Muscle of arm (tissue), 1 donor: ENCODE measurements at regions not wholly inside any gene's neighbourhood (a gene's known extent, or its start where the extent isn't known, plus 50 kb on each side); places are given as distances from the start of the nearest gene placed in this dataset.
A peak's percentile ranks its signal among the peaks of the same experiment; 100 is the strongest.

Experiments used
- DNase-seq: peaks from one replicate; pipeline ENCODE4 v3.0.0-alpha.2; 2013

DNA sequence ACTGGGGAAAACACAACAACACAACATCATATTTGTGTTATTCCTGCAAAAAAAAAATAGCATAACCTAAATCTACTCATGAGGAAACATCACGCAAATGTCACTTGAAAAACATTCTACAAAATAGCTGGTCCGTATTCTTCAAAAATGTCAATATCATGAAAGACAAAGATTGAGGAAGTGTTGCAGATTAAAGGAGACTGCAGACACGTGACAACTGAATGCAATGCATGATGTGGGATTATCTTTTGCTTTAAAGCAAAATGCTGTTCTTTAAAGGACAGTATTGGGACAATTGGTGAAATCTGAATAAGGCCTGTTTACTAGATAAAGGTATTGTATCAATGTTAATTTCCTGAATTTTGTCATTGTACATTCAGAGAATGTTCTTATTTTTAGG, 157.7 kb downstream of the SMIM20 start:
- no peak for DNase-seq

DNA sequence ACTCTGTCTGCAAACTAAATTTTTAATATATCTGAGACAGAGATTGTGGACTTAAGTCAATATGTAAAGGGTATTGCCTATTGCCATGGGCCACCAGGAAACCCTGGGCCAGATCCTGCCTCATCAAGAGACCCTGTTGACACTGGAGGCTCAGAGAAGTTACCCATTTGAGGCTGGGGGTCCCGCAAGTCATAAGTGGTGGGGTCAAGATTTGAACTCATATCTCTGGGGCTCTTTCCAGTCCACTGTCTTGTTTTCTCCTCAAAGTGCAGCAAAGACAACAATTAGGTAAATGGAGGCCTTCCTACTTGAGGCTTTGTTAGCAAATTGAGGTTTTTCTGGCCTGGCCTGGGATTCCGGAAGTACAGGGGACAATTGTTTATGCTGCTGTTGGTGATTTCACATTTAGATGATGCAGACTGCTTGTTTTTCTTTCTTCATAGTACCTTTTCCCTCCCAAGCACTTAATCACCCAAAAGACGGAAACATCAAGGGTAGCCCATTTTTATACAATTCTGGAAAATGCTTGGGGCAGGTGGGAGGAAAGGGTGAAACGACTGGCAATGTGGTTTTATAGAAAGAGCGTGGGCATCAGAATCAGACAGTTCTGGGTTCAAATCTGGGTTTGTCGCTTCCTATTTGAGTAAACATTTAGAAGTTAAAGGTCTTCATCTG, 160.0 kb downstream of the SMIM20 start:
- no peak for DNase-seq

DNA sequence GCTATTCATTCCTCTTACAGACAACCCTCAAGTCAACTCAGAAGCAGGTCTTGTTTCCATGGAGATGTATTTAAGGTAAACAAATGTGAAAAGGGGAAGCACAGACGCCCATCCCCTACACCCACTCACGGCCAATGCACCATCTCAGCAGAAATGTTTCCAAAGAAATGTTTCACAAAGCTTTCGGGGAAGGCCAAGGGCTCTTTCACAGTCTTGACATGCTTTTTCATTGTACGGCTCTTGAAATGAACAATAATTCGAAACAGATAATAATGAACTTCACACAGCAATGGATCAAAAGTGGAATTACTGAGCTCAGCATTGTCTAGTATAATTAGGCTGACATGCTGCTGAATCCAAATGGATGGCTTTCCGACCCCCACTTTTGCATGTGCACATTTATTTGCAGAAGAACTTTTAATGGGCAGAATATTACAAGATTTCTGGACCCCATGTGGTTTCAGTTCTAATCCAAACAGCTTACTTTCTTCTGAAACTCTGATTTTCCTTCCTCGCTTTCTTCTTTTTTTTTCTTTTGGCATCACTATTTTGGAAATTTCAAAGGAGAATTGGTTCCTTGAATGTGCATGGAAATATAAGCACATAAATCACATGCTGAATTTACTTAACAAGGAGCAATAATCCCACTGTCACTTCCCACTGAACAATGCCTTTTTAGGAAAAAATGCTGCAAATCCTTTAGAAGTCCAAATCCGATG, 160.9 kb downstream of the SMIM20 start:
- peak; percentile 72 for DNase-seq

DNA sequence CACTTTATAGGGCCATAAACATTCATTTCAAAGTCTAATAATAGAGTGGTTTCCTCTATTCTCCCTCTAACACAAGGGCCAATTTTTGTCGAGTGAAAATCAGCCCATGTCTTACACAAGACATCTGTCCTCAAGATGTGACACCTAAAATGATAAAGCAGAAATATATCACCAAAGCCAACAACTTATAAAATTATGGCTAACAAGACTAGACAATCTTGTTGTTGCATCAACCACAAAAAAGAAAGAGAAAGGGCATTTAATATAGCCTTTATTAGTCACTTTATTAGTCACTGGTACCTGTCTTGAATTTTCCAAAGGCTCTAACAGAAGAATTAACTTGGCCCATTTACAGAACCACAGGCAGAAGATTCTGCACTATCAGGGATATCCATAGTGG, 161.6 kb downstream of the SMIM20 start:
- no peak for DNase-seq

DNA sequence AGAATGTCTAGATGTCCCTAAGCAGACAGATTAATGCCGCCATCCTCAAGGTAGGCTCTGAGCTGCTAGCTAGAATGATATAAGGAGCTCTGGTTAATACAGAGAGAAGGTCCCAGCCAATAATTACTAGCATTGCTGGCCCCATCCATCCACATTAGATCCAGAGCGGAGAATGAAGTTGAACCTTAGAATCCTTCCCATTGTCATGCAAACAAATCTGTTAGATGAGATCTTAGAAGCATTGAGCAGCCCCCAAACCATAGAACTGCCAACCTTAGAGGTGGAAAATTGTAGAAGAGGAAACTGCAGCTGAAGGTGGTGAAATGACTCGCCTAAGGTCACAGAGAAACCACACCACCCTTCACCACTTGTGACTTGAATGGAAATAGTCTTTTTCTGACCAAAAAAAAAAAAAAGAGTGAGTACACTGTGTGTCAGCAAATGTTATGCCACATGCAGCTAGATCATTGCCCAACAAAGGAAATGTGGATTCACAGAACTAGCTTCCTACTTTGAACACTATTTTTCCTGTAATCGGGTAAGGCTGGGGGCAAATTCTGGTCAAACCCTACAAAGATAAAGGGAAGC, 162.1 kb downstream of the SMIM20 start:
- DNase-seq = no peak

DNA sequence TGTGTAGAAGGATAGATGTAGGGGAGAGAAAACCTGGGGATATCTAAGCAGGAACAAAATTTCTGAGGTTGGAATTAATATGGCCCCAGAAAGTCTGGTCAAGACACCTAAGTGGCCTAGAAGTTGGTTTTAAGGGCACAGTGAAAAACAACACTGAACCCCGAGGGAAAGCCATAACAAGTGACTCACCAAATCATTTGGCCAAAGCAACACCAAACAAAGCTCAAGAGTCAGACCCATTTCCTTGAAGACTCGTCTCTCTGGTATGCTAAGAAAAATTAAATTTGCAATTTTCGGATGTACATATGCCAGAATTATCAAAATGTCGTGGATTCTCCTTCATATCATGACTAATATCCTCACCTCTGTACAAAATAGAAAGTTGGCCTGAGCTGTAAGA, 162.9 kb downstream of the SMIM20 start:
- DNase-seq = no peak

DNA sequence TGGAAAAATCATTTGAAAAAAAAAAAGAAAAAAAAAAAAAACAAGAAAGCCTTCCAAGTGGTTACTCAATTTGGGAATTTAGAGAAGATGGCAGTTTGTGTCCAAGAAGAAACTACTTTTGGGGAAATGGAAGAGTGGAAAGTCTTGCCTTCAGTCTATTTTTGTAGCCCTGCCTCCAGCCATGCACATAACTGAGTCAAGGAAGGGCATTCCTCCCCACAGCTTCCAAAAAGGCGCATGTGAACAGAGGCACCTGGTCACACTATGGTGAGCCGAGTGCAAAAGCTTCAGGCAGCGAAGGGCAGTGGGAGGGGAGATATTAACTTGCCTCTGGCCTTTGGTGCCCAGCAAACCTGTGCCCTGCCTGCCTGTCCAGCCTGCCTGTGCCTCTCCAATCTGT, 163.7 kb downstream of the SMIM20 start:
- DNase-seq = peak; percentile 69

DNA sequence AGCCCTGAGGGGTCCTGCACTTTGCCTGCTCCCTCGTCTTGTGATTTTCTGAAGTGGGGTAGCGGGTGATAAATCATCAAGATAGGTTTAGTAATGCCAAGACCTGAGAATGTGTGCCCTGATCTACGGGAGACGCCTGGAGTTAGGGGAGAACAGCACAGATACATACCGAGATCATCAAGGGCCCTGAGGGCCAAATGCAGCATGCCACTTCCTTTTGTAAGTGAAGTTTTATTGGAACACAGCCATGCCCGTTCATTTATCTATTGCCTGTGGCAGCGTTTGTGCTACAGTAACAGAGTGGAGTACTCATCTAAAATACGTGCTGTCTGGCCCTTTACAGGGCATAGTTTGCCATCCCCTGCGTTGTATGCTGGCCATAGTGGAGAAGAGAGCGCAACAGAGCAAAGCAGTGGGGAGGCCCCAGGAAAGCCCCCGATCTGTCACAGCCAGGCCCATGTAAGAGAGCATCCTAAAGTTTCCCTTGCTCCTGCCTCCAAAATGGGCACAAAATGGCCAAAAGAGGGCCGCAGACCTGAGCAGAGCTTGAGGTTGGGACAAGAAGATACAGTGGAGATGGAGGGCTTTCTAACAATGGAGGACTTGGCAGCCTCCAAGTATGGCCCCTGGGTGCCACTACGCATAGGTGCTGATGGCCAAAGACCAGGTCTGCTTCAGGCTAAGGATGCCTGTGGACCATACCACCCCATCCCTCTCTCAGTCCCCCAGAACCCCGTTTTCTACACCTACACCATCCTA, 167.0 kb downstream of the SMIM20 start:
- no peak for DNase-seq

DNA sequence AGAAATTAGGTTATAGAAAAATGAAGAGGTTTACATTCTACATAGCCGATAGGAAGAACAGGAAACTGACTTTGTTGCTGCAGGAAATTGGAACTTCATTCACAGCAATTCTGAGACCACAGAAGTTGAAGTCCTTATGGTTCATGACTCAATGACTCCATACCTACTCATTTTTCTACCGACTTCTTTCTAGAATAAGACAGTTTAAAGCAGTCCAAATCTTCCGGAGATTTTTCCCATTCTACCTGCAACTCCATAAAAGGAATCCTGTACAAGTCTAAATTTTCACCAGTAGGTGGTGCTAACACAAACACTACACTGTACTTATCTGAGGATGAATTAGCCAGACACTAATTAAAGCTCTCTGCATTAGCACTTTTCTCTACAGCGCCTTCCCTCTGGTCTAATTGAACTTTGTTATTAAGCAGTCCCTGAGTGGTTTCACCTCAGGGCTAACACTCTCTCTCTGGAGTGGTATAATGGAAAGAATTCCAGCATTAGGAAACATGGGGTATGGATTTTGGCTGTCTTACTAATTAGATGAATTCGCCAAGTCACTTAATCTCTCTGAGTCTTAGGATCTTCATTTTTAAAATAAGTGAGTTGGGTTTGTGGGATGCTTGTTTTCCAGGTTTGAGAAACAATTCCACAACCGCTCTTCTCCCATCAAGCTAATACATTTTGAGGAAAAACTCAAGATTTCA, 167.9 kb downstream of the SMIM20 start:
- no peak for DNase-seq

DNA sequence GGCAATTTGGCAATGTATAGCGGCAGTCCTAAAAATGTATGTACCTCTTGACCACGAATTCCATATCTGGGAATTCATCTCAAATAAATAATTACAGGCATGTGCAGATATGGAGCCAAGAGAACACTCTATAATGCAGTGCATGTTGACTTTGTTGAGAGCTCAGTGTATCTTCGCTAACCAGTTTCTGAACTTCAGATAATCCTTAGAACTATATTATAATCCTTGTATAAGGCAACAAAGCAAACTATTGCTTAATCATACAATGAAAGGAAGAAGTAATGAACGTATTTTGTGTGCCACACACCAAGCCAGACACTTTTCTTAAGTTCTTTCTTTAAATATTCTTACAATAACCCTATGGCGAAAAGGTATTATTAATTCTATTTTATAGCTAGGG, 168.5 kb downstream of the SMIM20 start:
- DNase-seq = no peak

DNA sequence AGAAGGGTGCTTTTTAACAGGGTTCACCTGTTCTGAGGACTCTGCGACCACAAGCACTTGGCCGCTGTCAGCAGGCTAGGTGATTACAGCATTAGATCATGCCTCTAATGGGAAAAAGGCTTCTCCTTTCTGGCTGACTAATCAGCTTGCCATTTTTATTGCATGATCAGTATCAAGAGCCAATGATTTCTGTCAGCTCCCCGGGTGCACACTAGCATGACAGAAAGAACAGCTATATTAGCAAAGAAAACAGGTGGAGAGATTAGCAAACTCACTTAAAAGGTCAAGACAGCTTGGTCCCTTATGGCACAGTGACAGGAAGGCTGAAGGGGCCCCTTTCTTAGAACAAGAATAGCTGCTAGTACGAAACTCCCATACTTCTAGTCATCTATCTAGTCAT, 170.0 kb downstream of the SMIM20 start:
- DNase-seq = peak; percentile 43

DNA sequence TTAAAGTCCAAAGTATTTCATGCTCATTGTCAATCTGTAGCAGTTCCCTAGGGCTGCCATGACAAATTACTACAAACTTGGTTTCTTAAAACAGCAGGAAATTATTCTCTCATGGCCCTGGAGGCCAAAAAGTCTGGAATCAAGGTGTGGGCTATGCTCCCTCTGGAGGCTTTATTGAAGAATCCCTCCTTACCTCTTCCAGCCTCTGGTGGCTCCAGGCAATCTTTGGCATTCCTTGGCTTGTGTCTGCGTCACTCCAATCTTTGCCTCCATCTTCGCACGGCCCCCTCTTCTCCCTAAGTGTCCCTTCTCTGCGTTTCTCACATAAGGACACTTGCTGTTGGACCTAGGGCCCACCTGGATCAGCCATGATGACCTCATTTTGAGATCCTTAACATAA, 170.4 kb downstream of the SMIM20 start:
- no peak for DNase-seq

DNA sequence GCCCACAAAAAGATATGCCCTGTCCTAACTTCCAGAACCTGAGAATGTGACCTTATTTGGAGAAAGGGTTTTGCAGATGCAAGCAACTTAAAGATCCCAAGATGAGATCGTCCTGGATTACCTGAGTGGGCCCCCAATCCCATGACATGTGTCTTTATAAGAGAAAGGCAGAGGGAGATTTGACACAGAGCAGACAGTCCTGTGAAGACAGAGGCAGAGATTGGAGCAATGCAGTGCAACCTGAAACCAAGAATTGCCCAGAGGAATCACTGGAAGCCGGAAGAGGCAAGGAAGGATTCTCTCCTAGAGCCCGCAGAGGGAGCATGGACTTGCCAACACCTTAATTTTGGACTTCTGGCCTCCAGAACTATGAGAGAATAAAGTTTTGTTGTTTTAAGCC, 171.5 kb downstream of the SMIM20 start:
- DNase-seq = no peak

DNA sequence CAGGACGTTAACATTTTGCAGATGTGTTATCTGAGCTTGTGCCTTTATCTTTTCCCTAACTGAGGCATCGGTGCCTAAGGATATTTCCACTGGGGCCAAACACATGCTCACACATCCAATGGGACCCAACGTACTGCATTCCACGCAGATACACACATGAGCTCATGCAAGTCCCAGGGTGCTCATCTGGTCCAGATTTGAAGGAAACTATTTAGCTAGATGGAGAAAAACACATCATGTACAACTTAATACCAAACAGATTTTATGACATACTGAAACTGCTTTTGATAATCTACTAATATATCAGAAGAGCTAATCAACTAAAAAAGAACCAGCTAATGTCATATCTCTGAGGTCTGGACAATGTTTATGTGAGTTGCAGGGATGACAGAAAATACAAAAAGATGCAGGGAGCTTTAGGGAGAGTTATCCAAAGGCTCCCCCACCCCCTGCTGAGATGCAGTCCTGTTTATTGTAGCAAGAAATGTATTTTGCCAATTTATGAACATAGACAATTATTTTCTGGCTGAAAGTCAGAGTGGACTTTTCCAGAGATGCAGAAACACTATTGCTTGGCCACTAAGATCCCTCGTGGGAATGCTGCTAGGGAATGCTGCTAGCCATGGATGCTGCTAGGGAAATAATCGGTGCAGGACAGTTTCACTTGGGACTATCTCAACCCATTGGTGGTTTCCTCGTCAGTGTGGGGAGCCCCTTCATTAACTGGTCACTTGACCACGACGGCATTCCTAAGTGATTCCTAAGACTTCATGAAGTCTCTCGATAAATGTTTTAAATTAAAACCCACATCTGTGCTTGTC, 172.8 kb downstream of the SMIM20 start:
- DNase-seq = peak; percentile 87

DNA sequence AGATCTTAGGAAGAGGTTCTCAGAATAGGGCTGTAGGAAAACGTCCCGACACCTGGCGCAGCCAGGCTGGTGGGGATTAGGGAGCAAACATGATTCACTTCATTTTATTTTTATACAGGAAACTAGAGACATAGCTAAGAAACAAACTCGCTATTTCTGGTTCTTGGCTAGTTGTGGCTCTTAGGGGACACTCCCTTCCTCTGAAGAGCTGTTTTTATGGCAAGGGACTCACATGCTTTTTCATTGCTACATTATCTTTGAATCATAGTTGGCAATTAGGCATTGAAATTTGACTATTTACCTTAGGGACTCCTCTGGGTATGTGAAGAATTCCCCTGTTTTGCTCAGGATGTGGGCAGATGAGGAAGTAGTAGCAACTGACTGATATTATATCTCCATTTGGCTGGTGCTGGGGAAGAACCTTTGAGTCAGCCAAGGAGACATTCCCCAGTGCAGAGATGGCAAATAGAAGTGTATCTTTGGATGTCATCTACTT, 174.5 kb downstream of the SMIM20 start:
- peak; percentile 72 for DNase-seq

DNA sequence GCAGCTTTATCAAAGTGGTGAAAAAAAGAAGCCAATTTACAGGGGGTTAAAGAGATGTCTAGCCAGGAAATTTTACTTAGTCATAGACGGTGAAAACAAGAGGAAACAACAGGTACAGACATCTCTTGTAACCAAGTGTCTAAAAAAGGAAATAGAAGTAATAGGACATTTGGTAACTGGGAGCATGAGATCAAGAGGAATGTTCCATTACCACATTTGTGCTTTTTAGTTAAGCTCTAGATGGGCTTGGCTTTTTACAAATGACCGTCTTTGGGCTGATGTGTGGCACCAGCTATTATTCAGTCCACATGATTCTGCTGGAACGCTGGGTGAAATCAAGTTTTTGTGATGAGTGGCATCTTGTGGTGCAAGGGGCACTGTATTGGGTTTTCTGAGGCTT, 179.5 kb downstream of the SMIM20 start:
- DNase-seq = no peak

DNA sequence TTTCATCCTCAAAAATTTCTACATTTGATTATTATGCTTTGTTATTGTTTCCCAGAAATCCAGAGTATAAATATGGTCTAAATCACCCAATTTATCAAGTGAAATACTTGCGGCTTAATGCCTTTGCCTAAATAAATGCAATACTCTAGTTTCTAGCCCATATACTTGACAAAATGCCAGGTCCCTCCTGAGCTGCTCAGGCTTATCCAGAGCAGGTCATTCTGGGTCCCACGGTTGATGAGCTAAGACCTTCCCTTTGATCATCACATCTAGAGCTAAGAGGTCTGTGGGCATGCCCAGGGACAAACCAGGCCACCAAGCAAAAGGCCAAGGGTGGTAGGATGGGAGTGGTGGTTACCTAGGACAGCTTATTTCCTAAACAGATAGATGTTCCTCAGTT, 180.1 kb downstream of the SMIM20 start:
- DNase-seq = no peak

DNA sequence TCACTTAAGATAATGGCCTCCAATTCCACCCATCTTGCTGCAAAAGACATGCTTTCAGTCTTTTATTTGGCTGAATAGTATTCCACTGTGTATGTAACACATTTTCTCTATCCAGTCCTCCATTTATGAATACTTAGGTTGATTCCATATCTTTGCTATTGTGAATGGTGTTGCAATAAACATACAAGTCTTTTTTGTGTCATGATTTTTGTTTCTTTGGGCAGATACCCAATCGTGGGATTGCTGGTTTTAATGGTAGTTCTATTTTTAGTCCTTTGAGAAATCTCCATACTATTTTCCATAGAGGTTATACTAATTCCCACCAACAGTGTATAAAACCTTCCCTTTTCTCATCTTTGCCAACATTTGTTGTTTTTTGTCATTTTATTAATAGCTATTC, 180.9 kb downstream of the SMIM20 start:
- DNase-seq = no peak

DNA sequence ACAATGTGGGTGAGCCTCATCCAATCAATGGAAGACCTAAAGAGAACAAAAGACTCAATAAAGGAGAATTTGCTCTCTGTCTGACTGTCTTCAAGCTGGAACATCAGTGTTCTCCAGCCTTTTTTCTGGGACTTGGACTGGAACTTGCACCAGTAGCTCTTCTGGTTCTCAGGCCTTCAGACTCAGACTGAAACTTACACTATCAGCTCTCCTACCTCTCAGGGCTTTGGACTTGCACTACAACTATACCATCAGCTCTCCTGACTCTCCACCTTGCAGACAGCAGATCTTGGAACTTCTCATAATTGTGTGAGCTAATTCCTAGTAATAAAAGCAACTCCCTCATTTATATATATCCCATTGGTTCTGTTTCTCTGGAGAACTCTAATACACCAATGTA, 185.9 kb downstream of the SMIM20 start:
- no peak for DNase-seq

DNA sequence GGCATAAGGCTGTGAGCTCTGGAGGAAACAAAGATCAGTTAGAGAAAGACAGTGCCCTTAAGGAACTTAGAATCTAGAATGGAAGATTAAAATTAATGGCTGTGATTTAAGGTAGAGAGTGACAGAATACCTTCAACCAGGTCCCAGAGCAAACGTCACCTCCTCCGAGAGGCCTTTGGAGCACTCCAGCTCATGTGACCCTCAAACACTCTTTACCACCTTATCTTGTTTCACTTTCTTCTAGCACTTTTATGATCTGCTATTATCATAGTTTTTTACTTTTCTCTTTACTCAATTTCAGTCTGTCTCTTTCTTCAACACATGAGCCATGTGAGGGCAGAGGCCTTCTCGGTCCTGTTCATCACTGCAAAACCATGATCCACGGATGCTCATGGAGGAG, 187.0 kb downstream of the SMIM20 start:
- DNase-seq = no peak
